GM12874 (cell line): ENCODE measurements at regions not wholly inside any gene's neighbourhood (a gene's known extent, or its start where the extent isn't known, plus 50 kb on each side); places are given as distances from the start of the nearest gene placed in this dataset.

Experiments
- TF ChIP-seq, protein P1 (sequence below): IDR thresholded peaks from 2 replicates; pipeline ENCODE4 v1.5.1; 2011; ENCODE audit warnings: low read depth, mild to moderate bottlenecking, control low read depth, low read length, moderate library complexity; ENCODE audit not compliant: insufficient read depth

DNA sequence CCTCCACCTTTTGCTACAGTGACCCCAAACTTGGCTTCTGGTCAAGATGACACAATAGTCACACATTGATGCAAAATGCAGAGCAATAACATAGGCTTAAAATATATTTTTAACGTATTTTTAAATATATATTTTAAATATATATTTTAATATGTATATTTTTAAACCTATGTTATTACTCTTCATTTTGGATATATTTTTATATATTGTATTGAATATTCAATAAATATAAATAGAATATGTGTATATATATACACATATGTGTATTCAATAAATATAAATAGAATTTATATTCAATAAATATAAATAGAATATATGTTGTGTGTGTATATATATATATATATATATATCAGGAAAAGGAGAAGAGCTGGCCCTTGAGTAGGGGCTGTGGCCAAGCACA lies 115.6 kb downstream of the POU4F1 start:
- TF ChIP-seq, protein P1, sequence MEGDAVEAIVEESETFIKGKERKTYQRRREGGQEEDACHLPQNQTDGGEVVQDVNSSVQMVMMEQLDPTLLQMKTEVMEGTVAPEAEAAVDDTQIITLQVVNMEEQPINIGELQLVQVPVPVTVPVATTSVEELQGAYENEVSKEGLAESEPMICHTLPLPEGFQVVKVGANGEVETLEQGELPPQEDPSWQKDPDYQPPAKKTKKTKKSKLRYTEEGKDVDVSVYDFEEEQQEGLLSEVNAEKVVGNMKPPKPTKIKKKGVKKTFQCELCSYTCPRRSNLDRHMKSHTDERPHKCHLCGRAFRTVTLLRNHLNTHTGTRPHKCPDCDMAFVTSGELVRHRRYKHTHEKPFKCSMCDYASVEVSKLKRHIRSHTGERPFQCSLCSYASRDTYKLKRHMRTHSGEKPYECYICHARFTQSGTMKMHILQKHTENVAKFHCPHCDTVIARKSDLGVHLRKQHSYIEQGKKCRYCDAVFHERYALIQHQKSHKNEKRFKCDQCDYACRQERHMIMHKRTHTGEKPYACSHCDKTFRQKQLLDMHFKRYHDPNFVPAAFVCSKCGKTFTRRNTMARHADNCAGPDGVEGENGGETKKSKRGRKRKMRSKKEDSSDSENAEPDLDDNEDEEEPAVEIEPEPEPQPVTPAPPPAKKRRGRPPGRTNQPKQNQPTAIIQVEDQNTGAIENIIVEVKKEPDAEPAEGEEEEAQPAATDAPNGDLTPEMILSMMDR, result no peak

DNA sequence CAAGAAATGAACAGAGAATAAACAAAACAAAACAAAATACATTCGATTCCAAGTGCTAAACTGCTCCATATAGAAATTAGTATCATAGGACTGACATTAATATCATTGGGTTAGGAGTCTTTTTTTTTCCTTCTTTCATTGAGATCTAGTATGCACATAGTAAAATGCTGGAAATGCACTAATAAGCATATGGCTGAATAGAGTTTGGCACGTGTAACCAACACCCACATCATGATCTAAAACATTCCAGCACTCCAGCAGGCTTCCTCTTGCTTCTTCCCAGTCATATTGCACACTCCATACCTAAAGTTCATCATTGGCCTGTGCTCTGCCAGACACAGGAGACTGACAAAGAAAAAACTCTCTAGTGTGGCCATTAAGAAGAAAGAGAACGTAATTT lies 117.5 kb downstream of the POU4F1 start:
- TF ChIP-seq, protein P1, result no peak

DNA sequence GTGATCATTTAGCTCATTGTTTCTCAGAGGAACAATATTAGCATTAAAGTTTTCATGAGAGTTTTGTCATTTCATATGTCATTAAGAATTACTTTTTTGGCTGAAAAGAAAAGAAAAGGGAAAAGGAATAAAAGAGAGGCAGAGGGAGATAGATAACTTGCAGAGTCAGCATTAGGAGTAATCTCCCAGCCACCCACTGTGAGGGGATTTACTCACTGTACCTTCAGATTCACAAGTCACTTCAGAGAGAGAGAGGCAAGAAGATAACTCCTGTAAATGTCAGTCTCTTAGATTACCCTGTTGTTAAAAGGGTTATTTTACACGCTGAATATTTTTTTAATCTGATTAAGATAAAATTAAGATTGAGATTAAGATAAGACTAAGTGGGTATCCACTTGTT lies 125.2 kb downstream of the POU4F1 start:
- TF ChIP-seq, protein P1, result no peak

DNA sequence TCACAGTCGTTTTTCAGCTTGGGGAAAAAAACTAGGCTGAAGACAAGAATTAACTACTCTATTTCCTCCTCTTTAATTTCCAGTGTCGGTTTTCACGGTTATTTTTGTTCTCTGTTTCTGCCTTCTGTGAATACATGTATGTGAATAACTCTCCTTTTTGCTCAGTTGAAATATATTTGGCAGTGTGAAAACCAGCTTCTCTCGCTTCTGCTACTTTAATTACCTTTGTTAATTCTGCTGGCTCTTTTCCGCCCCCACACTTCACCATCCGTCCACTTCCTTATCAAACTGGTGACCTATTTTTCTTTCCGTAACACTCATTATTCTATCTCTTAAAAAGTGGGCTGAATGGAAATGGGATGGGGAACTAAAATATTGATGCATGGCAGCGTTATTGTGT lies 126.4 kb downstream of the POU4F1 start:
- TF ChIP-seq, protein P1, result no peak

DNA sequence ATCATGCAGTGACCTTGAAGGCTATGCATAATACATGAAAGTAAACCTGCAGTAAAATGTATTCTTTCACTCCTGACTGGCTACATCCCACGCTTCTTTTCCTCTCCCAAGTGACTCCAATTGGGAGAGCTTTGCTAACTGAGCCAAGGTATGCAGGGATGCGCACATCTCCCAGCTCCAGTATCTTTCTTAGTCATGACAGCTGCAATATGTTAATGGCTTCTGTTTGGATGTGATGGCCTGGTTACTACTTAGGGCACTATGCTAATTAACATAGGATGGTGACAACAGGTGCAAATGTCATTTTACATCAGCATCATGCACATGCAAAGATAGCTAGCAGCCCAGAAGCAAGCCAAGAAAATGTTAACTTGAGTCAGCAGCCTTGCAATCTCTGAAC lies 134.7 kb downstream of the POU4F1 start:
- TF ChIP-seq, protein P1, result no peak

DNA sequence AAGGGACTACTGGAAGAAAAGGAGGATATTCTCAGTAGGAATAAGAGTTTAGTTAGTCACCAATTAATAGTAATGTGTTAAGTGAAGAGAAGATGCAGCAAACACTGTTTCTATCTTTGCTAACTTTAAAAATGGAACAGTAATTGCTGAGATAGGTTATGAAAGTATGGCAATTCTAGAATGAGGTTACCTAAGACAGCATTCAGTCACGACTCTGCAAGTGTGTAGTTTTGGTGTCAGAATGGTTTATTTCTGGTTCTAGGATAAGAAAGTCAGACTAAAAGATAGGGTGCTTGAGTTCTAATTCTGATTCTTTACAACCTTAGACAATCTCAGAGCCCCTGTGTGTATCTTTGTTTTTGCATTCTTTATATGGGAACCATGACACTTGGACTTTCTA lies 138.1 kb downstream of the POU4F1 start:
- TF ChIP-seq, protein P1, result no peak

DNA sequence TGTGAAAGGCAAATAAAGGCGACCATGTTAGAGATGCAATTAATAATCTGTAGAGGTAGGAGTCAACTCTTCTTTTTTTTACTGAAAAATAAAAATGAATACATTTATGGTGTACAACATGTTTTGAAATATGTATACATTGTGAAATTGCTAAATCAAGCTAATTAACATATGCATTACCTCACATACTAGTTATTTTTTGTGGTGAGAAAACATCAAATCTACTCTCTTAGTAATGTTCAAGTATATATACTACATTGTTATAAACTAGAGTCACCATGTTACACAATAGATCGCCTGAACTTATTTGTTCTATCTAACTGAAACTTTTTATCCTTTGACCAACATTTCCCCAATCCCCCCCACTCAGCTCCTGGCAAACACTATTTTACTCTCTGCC lies 143.2 kb downstream of the POU4F1 start:
- TF ChIP-seq, protein P1, result no peak

DNA sequence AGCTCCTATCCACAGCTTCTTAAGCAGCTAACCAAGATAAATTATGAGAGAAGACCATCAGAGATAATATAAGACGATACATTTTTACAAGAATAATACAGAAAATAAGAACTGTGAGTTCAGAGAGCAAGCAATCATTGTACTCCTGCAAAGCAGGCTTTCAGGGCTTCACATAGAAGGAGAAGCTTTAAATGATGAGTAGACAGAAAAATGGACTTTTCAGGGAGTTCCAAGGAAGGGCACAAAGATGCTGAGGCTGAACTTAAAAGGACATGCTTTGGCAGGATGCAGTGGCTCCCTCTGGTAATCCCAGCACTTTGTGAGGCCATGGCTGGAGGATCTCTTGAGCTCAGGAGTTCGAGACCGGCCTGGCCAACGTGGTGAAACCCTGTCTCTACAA lies 159.5 kb downstream of the POU4F1 start:
- TF ChIP-seq, protein P1, result no peak
